ENCODE measurements at regions not wholly inside any gene's neighbourhood (a gene's known extent, or its start where the extent isn't known, plus 50 kb on each side); places are given as distances from the start of the nearest gene placed in this dataset.

GRCh38 chr4:55756208-55756607 lies 63.4 kb upstream of the EXOC1L start (continued):
- no peak for TF ChIP-seq JUND (IDR thresholded peaks at IDR 0.05)
- no peak for TF ChIP-seq MAX (IDR thresholded peaks at IDR 0.05; ENCODE audit: low read depth)
- no peak for TF ChIP-seq TCF12 (IDR thresholded peaks at IDR 0.05)
- no peak for TF ChIP-seq EP300 (IDR thresholded peaks at IDR 0.05; ENCODE audit: borderline replicate concordance in 1 of 2, low read depth in 1 of 2, low read length in 1 of 2)
- no peak for TF ChIP-seq EZH2phosphoT487 (IDR thresholded peaks at IDR 0.05; ENCODE audit: borderline replicate concordance, low read depth)

DNA sequence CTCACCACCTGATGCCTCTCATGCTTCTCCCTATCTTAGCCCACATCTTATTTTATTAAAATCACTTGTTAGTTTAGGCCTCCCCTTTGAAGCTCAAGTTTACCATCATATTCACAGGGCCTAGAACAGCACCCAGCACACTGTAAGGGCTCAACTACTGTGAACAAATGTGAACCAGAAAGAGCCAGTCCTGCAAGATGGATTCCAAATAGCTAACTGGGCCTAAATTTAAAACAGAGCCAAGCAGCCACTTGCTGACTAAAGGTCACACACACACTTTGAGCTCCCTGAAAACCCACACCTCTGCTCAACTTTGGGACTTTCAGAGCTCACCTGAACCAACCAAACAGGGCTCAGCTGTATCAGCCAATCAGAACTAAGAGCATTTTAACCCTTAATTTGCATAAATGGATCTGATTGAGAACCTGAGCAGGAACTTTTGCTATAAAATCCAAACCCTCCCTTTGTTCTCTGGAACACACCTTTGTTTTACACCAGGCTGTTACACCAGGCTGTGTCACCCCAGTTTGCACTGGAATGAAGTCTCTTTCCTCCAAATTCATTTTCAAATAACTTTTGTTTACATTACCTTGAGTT lies 62.1 kb upstream of the EXOC1L start:
- Histone ChIP-seq H2AFZ (ENCODE audit: low read depth) (peak overlapping the region; percentile 48), H4K20me1 (ENCODE audit: insufficient read depth) (no peaks in the 10 kb centered on the region), H3K9me2 (no peaks in the 10 kb centered on the region), H3K4me1 (ENCODE audit: control insufficient read depth in 1 of 2, insufficient read depth in 2 of 2, low read depth in 1 of 2, low read length in 1 of 2) (no peaks in the 10 kb centered on the region; a peak in 1 of 4 replicates), H3K79me2 (ENCODE audit: insufficient read depth) (no peaks in the 10 kb centered on the region), H3K27me3 (ENCODE audit: insufficient read depth) (no peaks in the 10 kb centered on the region), H3K4me3 (ENCODE audit: low read depth in 2 of 2, low read length in 1 of 2) (no peak overlapping the region), H3K4me2 (no peak overlapping the region), H3F3A (replicated peaks; ENCODE audit: insufficient read depth) (no peaks in the 10 kb centered on the region), H3K36me3 (replicated peaks in 1 of 2; ENCODE audit: control insufficient read depth in 1 of 2, insufficient read depth in 2 of 2, low read length in 1 of 2) (no peaks in the 10 kb centered on the region), H3K27ac (ENCODE audit: low read depth in 2 of 2, low read length in 1 of 2) (no peak overlapping the region), H3K9me3 (no peaks in the 10 kb centered on the region), H3K9ac (no peak overlapping the region)
- TF ChIP-seq MXI1 (IDR thresholded peaks at IDR 0.05; ENCODE audit: low read depth, low read length) (no peak), ELF1 (IDR thresholded peaks at IDR 0.05) (no peak), GATA2 (CRISPR knock-in tag; IDR thresholded peaks at IDR 0.05) (no peak), POLR2AphosphoS5 (IDR thresholded peaks at IDR 0.05; ENCODE audit: low read depth, low read length) (no peak), NFIC (IDR thresholded peaks at IDR 0.05; ENCODE audit: borderline replicate concordance) (no peak), FOXJ3 (CRISPR knock-in tag; IDR thresholded peaks at IDR 0.05) (no peak), GABPA (IDR thresholded peaks at IDR 0.05; ENCODE audit: low read depth) (no peak), YY1 (IDR thresholded peaks at IDR 0.05; ENCODE audit: low read depth) (no peak), NRF1 (IDR thresholded peaks at IDR 0.05; ENCODE audit: low read depth, low read length) (no peak), JUND (IDR thresholded peaks at IDR 0.05) (no peak), TAF1 (IDR thresholded peaks at IDR 0.05; ENCODE audit: borderline replicate concordance, low read depth, low read length) (no peak), FOSL2 (IDR thresholded peaks at IDR 0.05; ENCODE audit: borderline replicate concordance, low read depth) (no peak), RAD21 (IDR thresholded peaks at IDR 0.05; ENCODE audit: low read length) (no peak), SIN3A (IDR thresholded peaks at IDR 0.05; ENCODE audit: borderline replicate concordance, low read depth, low read length) (no peak), FOXM1 (IDR thresholded peaks at IDR 0.05; ENCODE audit: low read depth) (no peak), CTCF (IDR thresholded peaks at IDR 0.05) (no peak)
- TF ChIP-seq, protein P1, sequence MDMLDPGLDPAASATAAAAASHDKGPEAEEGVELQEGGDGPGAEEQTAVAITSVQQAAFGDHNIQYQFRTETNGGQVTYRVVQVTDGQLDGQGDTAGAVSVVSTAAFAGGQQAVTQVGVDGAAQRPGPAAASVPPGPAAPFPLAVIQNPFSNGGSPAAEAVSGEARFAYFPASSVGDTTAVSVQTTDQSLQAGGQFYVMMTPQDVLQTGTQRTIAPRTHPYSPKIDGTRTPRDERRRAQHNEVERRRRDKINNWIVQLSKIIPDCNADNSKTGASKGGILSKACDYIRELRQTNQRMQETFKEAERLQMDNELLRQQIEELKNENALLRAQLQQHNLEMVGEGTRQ (IDR thresholded peaks at IDR 0.05; ENCODE audit: borderline replicate concordance, low read depth, low read length), result no peak
- TF ChIP-seq, protein P2, sequence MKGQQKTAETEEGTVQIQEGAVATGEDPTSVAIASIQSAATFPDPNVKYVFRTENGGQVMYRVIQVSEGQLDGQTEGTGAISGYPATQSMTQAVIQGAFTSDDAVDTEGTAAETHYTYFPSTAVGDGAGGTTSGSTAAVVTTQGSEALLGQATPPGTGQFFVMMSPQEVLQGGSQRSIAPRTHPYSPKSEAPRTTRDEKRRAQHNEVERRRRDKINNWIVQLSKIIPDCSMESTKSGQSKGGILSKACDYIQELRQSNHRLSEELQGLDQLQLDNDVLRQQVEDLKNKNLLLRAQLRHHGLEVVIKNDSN (IDR thresholded peaks at IDR 0.05; ENCODE audit: borderline replicate concordance, low read depth), result no peak
- TF ChIP-seq, protein P3, sequence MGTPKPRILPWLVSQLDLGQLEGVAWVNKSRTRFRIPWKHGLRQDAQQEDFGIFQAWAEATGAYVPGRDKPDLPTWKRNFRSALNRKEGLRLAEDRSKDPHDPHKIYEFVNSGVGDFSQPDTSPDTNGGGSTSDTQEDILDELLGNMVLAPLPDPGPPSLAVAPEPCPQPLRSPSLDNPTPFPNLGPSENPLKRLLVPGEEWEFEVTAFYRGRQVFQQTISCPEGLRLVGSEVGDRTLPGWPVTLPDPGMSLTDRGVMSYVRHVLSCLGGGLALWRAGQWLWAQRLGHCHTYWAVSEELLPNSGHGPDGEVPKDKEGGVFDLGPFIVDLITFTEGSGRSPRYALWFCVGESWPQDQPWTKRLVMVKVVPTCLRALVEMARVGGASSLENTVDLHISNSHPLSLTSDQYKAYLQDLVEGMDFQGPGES (IDR thresholded peaks at IDR 0.05; ENCODE audit: low read depth, low read length), result no peak
- TF ChIP-seq, protein P4, sequence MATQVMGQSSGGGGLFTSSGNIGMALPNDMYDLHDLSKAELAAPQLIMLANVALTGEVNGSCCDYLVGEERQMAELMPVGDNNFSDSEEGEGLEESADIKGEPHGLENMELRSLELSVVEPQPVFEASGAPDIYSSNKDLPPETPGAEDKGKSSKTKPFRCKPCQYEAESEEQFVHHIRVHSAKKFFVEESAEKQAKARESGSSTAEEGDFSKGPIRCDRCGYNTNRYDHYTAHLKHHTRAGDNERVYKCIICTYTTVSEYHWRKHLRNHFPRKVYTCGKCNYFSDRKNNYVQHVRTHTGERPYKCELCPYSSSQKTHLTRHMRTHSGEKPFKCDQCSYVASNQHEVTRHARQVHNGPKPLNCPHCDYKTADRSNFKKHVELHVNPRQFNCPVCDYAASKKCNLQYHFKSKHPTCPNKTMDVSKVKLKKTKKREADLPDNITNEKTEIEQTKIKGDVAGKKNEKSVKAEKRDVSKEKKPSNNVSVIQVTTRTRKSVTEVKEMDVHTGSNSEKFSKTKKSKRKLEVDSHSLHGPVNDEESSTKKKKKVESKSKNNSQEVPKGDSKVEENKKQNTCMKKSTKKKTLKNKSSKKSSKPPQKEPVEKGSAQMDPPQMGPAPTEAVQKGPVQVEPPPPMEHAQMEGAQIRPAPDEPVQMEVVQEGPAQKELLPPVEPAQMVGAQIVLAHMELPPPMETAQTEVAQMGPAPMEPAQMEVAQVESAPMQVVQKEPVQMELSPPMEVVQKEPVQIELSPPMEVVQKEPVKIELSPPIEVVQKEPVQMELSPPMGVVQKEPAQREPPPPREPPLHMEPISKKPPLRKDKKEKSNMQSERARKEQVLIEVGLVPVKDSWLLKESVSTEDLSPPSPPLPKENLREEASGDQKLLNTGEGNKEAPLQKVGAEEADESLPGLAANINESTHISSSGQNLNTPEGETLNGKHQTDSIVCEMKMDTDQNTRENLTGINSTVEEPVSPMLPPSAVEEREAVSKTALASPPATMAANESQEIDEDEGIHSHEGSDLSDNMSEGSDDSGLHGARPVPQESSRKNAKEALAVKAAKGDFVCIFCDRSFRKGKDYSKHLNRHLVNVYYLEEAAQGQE (IDR thresholded peaks at IDR 0.05; ENCODE audit: low read depth, low read length), result no peak
- ChIA-PET POLR2A (no interaction called here), CTCF (interaction anchor here (1.2 to 1.3 kb wide), 2 partner anchors 44 to 47 kb away, joined by 3 read pairs; no protein-coding TSS in a partner anchor)
- DNase-seq, result no peak

Measured in SK-N-SH (cell line).